ENCODE measurements at regions not wholly inside any gene's neighbourhood (a gene's known extent, or its start where the extent isn't known, plus 50 kb on each side); places are given as distances from the start of the nearest gene placed in this dataset.

DNA sequence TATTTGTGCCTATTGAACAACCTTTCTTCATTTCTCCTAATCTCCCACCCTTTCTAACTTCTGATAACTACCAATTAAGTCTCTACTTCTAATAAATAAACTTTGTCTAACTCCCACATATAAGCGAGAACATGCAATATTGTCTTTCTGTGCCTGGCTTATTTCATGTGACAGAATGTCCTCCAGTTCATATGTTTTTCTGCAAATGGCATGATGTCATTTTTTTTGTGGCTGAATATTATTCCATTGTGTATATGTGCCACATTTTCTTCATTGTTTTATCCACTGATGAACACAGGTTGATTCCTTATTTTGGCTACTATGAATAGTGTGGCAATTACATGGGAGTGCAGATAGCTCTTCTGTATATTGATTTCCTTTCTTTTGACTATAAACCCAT, 1041.5 kb upstream of the MANEA start:
- intact Hi-C loops (cut with micrococcal nuclease; ENCODE audit: unreplicated experiment): no loop called here
- CTCF ChIA-PET: no interaction called here
- BruUV-seq (replicated peaks): no TSS peak

GRCh38 chr6:94511502-94512088, 1065.7 kb upstream of the MANEA start:
- intact Hi-C loops (cut with micrococcal nuclease; ENCODE audit: unreplicated experiment) (no loop called here), in situ Hi-C loops (cut with HindIII; ENCODE audit: low pct_unique_long_range_greater_than_20kb, low sequenced_read_pairs) (no loop called here)

More for the DNA sequence above, 1041.5 kb upstream of the MANEA start:
- DNase-seq (ENCODE audit: low read depth, low spot score) (no peak), ATAC-seq (no peak)
- Histone ChIP-seq H3K9me3 (ENCODE audit: control insufficient read depth, insufficient read depth, low read depth, low read length) (no peaks in the 10 kb centered on the region), H3K4me3 (ENCODE audit: low read depth in 2 of 2, low read length in 2 of 2) (no peak overlapping the region), H3K4me1 (ENCODE audit: control insufficient read depth, insufficient read depth, low read length) (no peaks in the 10 kb centered on the region), H3K27me3 (ENCODE audit: control insufficient read depth, insufficient read depth, low read length) (no peaks in the 10 kb centered on the region), H3K27ac (ENCODE audit: low read length) (no peak overlapping the region), H3K36me3 (ENCODE audit: control insufficient read depth, insufficient read depth, low read length) (no peaks in the 10 kb centered on the region)
- POLR2A ChIA-PET: no interaction called here
- in situ Hi-C loops (cut with HindIII; ENCODE audit: low pct_unique_long_range_greater_than_20kb, low sequenced_read_pairs): no loop called here
- TF ChIP-seq SIN3A (IDR thresholded peaks at IDR 0.05; ENCODE audit: borderline replicate concordance, insufficient read depth, low read depth, low read length) (no peak), POLR2AphosphoS5 (IDR thresholded peaks at IDR 0.05; ENCODE audit: low read depth, low read length) (no peak), TCF7L2 (IDR thresholded peaks at IDR 0.05; ENCODE audit: low read depth, low read length) (no peak), REST (IDR thresholded peaks at IDR 0.05; ENCODE audit: insufficient read depth in 1 of 2, low read depth in 2 of 2, low read length in 1 of 2) (no peak)
- TF ChIP-seq, protein P1, sequence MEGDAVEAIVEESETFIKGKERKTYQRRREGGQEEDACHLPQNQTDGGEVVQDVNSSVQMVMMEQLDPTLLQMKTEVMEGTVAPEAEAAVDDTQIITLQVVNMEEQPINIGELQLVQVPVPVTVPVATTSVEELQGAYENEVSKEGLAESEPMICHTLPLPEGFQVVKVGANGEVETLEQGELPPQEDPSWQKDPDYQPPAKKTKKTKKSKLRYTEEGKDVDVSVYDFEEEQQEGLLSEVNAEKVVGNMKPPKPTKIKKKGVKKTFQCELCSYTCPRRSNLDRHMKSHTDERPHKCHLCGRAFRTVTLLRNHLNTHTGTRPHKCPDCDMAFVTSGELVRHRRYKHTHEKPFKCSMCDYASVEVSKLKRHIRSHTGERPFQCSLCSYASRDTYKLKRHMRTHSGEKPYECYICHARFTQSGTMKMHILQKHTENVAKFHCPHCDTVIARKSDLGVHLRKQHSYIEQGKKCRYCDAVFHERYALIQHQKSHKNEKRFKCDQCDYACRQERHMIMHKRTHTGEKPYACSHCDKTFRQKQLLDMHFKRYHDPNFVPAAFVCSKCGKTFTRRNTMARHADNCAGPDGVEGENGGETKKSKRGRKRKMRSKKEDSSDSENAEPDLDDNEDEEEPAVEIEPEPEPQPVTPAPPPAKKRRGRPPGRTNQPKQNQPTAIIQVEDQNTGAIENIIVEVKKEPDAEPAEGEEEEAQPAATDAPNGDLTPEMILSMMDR (IDR thresholded peaks at IDR 0.05): no peak

More at GRCh38 chr6:94511502-94512088, 1065.7 kb upstream of the MANEA start:
- H3K27ac ChIP-seq (ENCODE audit: low read length): no peak overlapping the region
- no peaks in the 10 kb centered on the region for H3K4me1 ChIP-seq (ENCODE audit: control insufficient read depth, insufficient read depth, low read length)
- ATAC-seq (no peak), DNase-seq (ENCODE audit: low read depth, low spot score) (no peak)
- H3K36me3 ChIP-seq (ENCODE audit: control insufficient read depth, insufficient read depth, low read length): no peaks in the 10 kb centered on the region
- H3K9me3 ChIP-seq (ENCODE audit: control insufficient read depth, insufficient read depth, low read depth, low read length): no peaks in the 10 kb centered on the region
- no peak overlapping the region for H3K4me3 ChIP-seq (ENCODE audit: low read depth in 2 of 2, low read length in 2 of 2)
- BruUV-seq (replicated peaks): no TSS peak
- POLR2A ChIA-PET: no interaction called here
- TF ChIP-seq SIN3A (IDR thresholded peaks at IDR 0.05; ENCODE audit: borderline replicate concordance, insufficient read depth, low read depth, low read length) (no peak), POLR2AphosphoS5 (IDR thresholded peaks at IDR 0.05; ENCODE audit: low read depth, low read length) (no peak), REST (IDR thresholded peaks at IDR 0.05; ENCODE audit: insufficient read depth in 1 of 2, low read depth in 2 of 2, low read length in 1 of 2) (no peak), TCF7L2 (IDR thresholded peaks at IDR 0.05; ENCODE audit: low read depth, low read length) (no peak)
- TF ChIP-seq, protein P1 (IDR thresholded peaks at IDR 0.05): no peak
- H3K27me3 ChIP-seq (ENCODE audit: control insufficient read depth, insufficient read depth, low read length): no peaks in the 10 kb centered on the region
- CTCF ChIA-PET: no interaction called here
